Subcutaneous abdominal adipose tissue (tissue), 5 donors: ENCODE measurements at regions not wholly inside any gene's neighbourhood (a gene's known extent, or its start where the extent isn't known, plus 50 kb on each side); places are given as distances from the start of the nearest gene placed in this dataset.
"Not testable (repeated sequence)": the region's sequence is repeated elsewhere in the genome, so short reads cannot be mapped to it uniquely, and the experiment has no call there.

Source experiments
- H3K27ac ChIP-seq: one replicate; pipeline ENCODE4 v1.7.0; 2013; ENCODE audit warnings: low read depth, mild to moderate bottlenecking, inconsistent platforms, low read length, moderate library complexity
- H3K27me3 ChIP-seq, 5 donors: one replicate each; pipeline ENCODE4 v1.7.0; 2013; ENCODE audit warnings: low read length in 5 of 5, inconsistent platforms in 1 of 5; ENCODE audit not compliant: control insufficient read depth in 5 of 5, insufficient read depth in 4 of 5
- H3K36me3 ChIP-seq, 5 donors: one replicate each; pipeline ENCODE4 v1.7.0; 2013; ENCODE audit warnings: low read length in 5 of 5; ENCODE audit not compliant: control insufficient read depth in 5 of 5, insufficient read depth in 5 of 5
- H3K4me1 ChIP-seq, 5 donors: one replicate each; pipeline ENCODE4 v1.7.0; 2013; ENCODE audit warnings: low read length in 5 of 5, mild to moderate bottlenecking in 3 of 5, moderate library complexity in 1 of 5; ENCODE audit not compliant: control insufficient read depth in 5 of 5, insufficient read depth in 5 of 5
- H3K4me3 ChIP-seq, 5 donors: one replicate each; pipeline ENCODE4 v1.7.0; 2013; ENCODE audit warnings: low read length in 5 of 5, low read depth in 1 of 5
- H3K9ac ChIP-seq, 5 donors: one replicate each; pipeline ENCODE4 v1.7.0; 2013; ENCODE audit warnings: low read length in 5 of 5, mild to moderate bottlenecking in 4 of 5, moderate library complexity in 3 of 5
- H3K9me3 ChIP-seq, 5 donors: one replicate each; pipeline ENCODE4 v1.7.0; 2013; ENCODE audit warnings: low read length in 5 of 5; ENCODE audit not compliant: control insufficient read depth in 5 of 5
- donor health status: healthy.
- donor health status: healthy.
- donor health status: healthy.
- donor health status: healthy.
- donor health status: healthy.

DNA sequence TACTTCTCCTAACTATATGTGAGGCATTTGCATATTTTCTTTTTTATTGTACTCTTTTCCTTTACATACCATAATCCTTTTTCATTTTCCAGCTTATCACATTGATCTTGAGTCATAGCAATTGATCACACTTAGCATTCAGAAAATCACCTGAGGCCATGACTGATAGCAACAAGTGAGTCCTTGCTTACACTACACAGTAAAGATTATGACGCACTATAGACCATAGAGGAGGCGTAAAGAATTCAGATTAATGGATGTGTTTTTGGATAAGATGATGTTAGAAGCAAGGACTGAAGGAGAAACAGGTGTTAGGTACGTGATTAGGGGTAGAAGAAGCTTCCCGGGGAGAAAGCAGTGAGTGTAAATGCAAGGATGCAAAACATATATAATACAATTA lies 637.7 kb downstream of the ETNK1 start:
- no peak overlapping the region for H3K9ac ChIP-seq
- no peak overlapping the region for H3K27ac ChIP-seq
- H3K9me3 ChIP-seq = no peaks in the 10 kb centered on the region
- H3K36me3 ChIP-seq = no peaks in the 10 kb centered on the region
- no peak overlapping the region for H3K4me3 ChIP-seq
- H3K27me3 ChIP-seq = no peaks in the 10 kb centered on the region
- peaks cover 0 to 11% (median 6%) of the 10 kb centered on the region in 5 donors for H3K4me1 ChIP-seq

DNA sequence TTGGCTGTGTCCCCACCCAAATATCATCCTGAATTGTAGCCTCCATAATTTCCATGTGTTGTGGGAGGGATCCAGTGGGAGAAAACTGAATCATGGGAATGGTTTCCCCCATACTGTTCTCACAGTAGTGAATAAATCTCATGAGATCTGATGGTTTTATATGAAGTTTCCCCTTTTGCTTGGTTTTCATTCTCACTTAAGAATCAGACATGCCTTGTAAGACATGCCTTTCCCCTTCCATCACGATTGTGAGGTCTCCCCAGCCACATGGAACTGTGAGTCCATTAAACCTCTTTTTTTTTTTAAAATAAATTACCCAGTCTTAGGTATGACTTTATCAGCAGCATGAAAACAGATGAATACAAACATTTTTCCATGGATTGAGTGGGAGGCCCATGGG lies 652.9 kb downstream of the ETNK1 start:
- no peaks in the 10 kb centered on the region for H3K4me1 ChIP-seq
- peaks cover 0 to 2% (median 0%) of the 10 kb centered on the region in 5 donors for H3K9me3 ChIP-seq
- no peak overlapping the region for H3K27ac ChIP-seq
- no peaks in the 10 kb centered on the region for H3K36me3 ChIP-seq
- H3K9ac ChIP-seq = no peak overlapping the region
- no peak overlapping the region for H3K4me3 ChIP-seq
- no peaks in the 10 kb centered on the region for H3K27me3 ChIP-seq

DNA sequence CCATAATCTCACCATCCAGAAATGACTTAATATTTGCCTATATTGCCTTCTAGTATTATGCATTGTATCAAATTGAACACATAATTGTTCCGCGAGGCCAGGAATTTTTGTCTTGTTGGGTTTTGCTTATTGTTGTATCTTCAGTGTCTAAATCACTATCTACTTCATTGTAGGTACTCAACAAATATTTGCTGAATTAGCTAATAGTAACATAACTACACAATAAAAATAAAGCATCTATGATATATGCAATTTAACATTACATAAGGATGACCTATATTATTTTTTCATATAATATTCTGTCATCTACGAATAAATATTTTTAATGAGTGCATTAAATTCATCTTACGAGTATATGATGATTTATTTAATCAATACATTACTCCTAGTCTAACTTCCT lies 656.3 kb downstream of the ETNK1 start:
- H3K36me3 ChIP-seq = no peaks in the 10 kb centered on the region
- H3K27ac ChIP-seq = no peak overlapping the region
- peaks cover 0 to 3% (median 0%) of the 10 kb centered on the region in 5 donors for H3K9me3 ChIP-seq
- H3K4me3 ChIP-seq = no peak overlapping the region
- no peaks in the 10 kb centered on the region for H3K4me1 ChIP-seq
- no peaks in the 10 kb centered on the region for H3K27me3 ChIP-seq
- no peak overlapping the region for H3K9ac ChIP-seq

DNA sequence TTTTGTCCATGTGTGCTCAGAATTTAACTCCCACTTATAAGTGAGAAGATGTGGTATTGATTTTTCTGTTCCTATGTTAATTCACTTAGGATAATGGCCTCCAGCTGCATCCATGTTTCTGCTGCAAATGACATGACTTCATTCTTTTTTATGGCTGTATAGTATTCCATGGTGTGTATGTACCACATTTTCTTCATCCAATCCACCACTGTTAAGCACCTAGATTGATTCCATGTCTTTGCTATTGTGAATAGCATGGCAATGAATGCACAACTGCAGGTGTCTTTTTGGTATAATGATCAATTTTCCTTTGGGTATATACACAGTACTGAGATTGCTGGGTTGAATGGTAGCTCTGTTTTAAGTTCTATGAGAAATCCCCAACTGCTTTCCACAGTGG lies 657.7 kb downstream of the ETNK1 start:
- peaks cover 0 to 3% (median 0%) of the 10 kb centered on the region in 5 donors for H3K9me3 ChIP-seq

DNA sequence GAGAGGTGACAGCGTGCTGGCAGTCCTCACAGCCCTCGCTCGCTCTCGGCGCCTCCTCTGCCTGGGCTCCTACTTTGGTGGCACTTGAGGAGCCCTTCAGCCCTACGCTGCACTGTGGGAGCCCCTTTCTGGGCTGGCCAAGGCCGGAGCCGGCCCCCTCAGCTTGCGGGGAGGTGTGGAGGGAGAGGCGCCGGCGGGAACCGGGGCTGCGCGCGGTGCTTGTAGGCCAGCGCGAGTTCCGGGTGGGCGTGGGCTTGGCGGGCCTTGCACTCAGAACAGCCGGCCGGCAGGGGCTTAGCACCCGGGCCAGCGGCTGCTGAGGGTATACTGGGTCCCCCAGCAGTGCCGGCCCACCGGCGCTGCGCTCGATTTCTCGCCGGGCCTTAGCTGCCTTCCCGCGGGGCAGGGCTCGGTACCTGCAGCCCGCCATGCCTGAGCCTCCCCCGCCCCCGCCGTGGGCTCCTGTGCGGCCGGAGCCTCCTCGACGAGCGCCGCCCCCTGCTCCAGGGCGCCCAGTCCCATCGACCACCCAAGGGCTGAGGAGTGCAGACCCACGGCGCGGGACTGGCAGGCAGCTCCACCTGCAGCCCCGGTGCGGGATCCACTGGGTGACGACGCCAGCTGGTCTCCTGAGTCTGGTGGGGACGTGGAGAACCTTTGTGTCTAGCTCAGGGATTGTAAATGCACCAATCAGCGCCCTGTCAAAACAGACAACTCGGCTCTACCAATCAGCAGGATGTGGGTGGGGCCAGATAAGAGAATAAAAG lies 661.0 kb downstream of the ETNK1 start:
- H3K9me3 ChIP-seq, H3K9ac ChIP-seq, H3K27ac ChIP-seq, H3K4me3 ChIP-seq, H3K4me1 ChIP-seq, H3K27me3 ChIP-seq, H3K36me3 ChIP-seq: not testable (repeated sequence)

More for the DNA sequence above, 657.7 kb downstream of the ETNK1 start:
- Histone ChIP-seq H3K4me3 (no peak overlapping the region), H3K27me3 (no peaks in the 10 kb centered on the region), H3K4me1 (no peaks in the 10 kb centered on the region), H3K27ac (no peak overlapping the region), H3K36me3 (no peaks in the 10 kb centered on the region), H3K9ac (no peak overlapping the region)

DNA sequence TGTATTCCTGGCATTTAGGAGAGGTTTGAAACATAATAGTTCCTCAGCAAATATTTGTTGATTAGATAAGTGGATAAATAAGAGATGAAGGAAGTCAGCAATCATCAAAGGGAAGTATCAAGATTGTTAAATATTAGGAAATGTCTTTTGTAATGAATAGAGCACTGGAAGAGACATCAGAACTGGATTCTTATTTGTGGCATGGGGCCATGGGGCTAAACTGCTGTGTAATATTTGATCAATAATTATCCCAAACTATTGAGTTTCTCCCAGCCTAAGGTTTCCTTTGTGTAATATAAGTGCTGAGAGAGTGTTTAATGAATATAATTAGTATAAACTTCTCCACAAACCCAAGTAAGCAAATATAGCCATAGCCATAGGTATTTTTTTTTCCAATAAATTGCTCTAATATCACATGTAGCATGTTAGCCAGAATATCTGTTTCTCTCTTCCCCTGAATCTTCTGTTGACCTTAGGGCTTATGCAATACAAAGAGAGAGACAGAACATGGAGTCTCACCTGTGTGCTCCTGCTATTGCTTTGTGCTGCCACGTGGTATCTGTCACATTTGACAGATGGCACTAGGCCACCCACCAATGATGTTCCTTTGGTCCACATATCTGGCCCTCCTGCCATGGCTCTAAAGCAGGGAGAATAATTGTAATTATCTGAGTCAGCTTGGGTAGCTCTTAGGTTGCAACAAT lies 658.7 kb downstream of the SOX5 start:
- H3K27me3 ChIP-seq = no peaks in the 10 kb centered on the region
- no peak overlapping the region for H3K27ac ChIP-seq
- no peak overlapping the region for H3K4me3 ChIP-seq
- H3K36me3 ChIP-seq = no peaks in the 10 kb centered on the region
- no peaks in the 10 kb centered on the region for H3K4me1 ChIP-seq
- no peak overlapping the region for H3K9ac ChIP-seq
- H3K9me3 ChIP-seq = peaks cover 0 to 1% (median 0%) of the 10 kb centered on the region in 5 donors

DNA sequence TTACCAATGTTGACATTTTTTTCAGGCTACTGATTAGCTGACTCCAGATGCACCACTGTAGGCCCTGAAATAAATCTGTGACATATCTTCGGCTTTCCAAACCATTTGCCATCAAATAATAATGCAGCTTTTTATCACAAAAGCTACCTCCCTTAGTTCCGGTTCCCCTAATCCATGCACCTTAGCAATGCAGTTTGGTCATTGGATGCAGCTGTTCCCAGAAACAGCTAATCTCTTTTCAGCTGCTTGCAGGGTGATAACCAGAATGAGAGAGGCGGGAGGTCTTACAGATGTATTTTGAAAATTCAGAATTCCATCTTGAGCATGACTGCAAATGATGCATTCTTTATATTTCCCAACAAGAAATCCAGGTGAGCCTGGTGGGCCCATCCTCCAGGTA lies 646.2 kb downstream of the SOX5 start:
- Histone ChIP-seq H3K9me3 (peaks cover 0 to 5% (median 4%) of the 10 kb centered on the region in 5 donors), H3K27ac (no peak overlapping the region), H3K36me3 (no peaks in the 10 kb centered on the region), H3K4me3 (no peak overlapping the region), H3K9ac (no peak overlapping the region), H3K4me1 (no peaks in the 10 kb centered on the region), H3K27me3 (no peaks in the 10 kb centered on the region)

DNA sequence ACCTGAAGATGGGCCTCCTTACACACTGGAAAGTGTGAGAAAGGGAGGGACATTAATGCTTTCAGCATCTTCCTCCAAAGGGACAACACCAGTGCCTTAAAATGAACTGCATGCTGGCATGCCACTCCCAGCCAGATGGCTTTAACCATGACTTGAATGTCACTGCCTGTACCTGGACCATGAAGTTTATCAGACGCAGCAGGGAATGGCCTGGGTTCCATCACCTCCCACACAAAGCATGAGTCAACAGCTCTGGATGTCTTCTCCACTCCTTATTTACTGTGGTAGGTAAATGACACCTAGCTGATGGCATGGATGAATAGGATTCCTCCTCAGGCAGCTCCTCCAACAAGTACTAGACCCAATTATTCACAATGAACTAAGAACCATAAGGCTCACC lies 645.6 kb downstream of the SOX5 start:
- Histone ChIP-seq H3K4me3 (no peak overlapping the region), H3K4me1 (no peaks in the 10 kb centered on the region), H3K27ac (no peak overlapping the region), H3K9me3 (peaks cover 0 to 5% (median 4%) of the 10 kb centered on the region in 5 donors), H3K36me3 (no peaks in the 10 kb centered on the region), H3K9ac (no peak overlapping the region), H3K27me3 (no peaks in the 10 kb centered on the region)

DNA sequence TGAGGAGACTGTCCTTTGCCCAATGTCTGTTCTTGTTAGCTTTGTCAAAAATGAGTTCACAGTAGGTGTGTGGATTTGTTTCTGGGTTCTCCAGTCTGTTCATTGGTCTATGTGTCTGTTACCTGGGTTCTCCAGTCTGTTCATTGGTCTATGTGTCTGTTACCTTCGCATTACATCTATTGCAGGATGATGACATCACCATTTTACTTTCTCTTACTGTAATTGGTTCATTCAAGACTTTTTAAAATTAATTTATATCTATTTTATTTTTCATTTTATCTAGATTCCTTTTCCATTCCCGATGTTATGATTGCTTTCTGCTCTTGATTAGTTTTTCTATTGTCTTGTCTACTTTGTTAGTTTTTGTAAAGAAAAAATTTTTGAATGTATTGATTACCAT lies 615.5 kb downstream of the SOX5 start:
- H3K27me3 ChIP-seq = no peaks in the 10 kb centered on the region
- no peaks in the 10 kb centered on the region for H3K4me1 ChIP-seq

DNA sequence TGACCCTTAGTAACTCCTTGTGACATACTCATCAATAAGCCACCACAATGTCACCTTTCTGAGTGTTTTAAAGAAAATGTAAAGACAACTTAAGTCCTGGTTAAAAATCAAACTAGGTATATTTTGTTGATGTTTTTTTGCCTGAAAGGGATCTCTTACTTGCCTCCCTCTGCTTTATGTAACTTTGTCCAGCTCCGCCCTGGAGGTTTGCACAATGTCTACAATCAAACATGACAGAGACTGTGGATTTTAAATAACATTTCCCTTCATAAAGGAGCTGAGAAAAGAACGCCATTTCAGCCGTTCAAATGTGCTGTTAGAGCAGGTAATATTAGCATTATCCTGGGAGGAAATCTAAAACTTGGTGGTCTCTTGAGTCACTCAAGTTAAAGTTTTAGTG lies 613.9 kb downstream of the SOX5 start:
- Histone ChIP-seq H3K9me3 (no peaks in the 10 kb centered on the region), H3K4me3 (no peak overlapping the region), H3K9ac (no peak overlapping the region), H3K27me3 (no peaks in the 10 kb centered on the region), H3K27ac (no peak overlapping the region), H3K36me3 (no peaks in the 10 kb centered on the region), H3K4me1 (no peaks in the 10 kb centered on the region)

More for the DNA sequence above, 615.5 kb downstream of the SOX5 start:
- Histone ChIP-seq H3K9me3 (no peaks in the 10 kb centered on the region), H3K36me3 (no peaks in the 10 kb centered on the region), H3K9ac (no peak overlapping the region), H3K27ac (no peak overlapping the region), H3K4me3 (no peak overlapping the region)
